CD4-positive, alpha-beta memory T cell (primary cell): ENCODE measurements at regions not wholly inside any gene's neighbourhood (a gene's known extent, or its start where the extent isn't known, plus 50 kb on each side); places are given as distances from the start of the nearest gene placed in this dataset.

Source experiments
- CTCF ChIA-PET: fragments of 350-600 bp; sonication (Branson Sonifier 250); formaldehyde crosslinking; loops from one replicate; lab custom pipeline; 2021; ENCODE audit warnings: inconsistent platforms; ENCODE audit not compliant: partially characterized antibody; lab: Charles Lee
- POLR2A ChIA-PET: fragments of 350-600 bp; sonication (Branson Sonifier 250); formaldehyde crosslinking; loops from one replicate; lab custom pipeline; 2021; ENCODE audit not compliant: partially characterized antibody; lab: Charles Lee
- DNase-seq, 5 donors: peaks; one replicate each; pipeline versions ENCODE4 v3.0.0 to v3.0.0-alpha.2; 2020 to 2022; ENCODE audit warnings: mixed read lengths in 1 of 5
- H3K27ac ChIP-seq: one replicate; pipeline ENCODE4 v1.7.0; 2013; ENCODE audit warnings: low read depth, low read length
- H3K27me3 ChIP-seq: 2 replicates; pipeline ENCODE4 v1.7.0; 2013; ENCODE audit warnings: mild to moderate bottlenecking, low read length, moderate library complexity; ENCODE audit not compliant: insufficient read depth
- H3K36me3 ChIP-seq: 2 replicates; pipeline ENCODE4 v1.7.0; 2013; ENCODE audit warnings: mild to moderate bottlenecking, low read length, moderate library complexity; ENCODE audit not compliant: insufficient read depth
- H3K4me1 ChIP-seq: 2 replicates; pipeline ENCODE4 v1.7.0; 2013; ENCODE audit warnings: mild to moderate bottlenecking, low read length, moderate library complexity; ENCODE audit not compliant: insufficient read depth
- H3K4me3 ChIP-seq, 2 donors: one replicate each; pipeline ENCODE4 v1.7.0; 2013; ENCODE audit warnings: low read length in 2 of 2, mild to moderate bottlenecking in 1 of 2
- H3K9me3 ChIP-seq, 2 donors: one replicate each; pipeline ENCODE4 v1.7.0; 2013; ENCODE audit warnings: low read length in 2 of 2, control low read depth in 1 of 2; ENCODE audit not compliant: control insufficient read depth in 1 of 2
- H3K27ac Mint-ChIP-seq, 7 donors: one replicate each; pipeline ENCODE4 v1.8.0; 2020 to 2021; ENCODE audit warnings: mixed read lengths in 7 of 7, mild to moderate bottlenecking in 6 of 7, inconsistent platforms in 3 of 7, moderate library complexity in 3 of 7
- H3K27me3 Mint-ChIP-seq, 2 donors: one replicate each; pipeline ENCODE4 v1.8.0; 2020 to 2021; ENCODE audit warnings: mixed read lengths in 2 of 2
- H3K36me3 Mint-ChIP-seq, 2 donors: one replicate each; pipeline ENCODE4 v1.8.0; 2020 to 2021; ENCODE audit warnings: mixed read lengths in 2 of 2, inconsistent platforms in 1 of 2, mild to moderate bottlenecking in 1 of 2
- H3K4me1 Mint-ChIP-seq, 4 donors: one replicate each; pipeline ENCODE4 v1.8.0; 2020 to 2021; ENCODE audit warnings: mixed read lengths in 4 of 4, mild to moderate bottlenecking in 1 of 4
- H3K4me3 Mint-ChIP-seq, 8 donors: one replicate each; pipeline ENCODE4 v1.8.0; 2020 to 2021; ENCODE audit warnings: mixed read lengths in 8 of 8, mild to moderate bottlenecking in 7 of 8, moderate library complexity in 6 of 8, inconsistent platforms in 3 of 8
- H3K9me3 Mint-ChIP-seq, 8 donors: one replicate each; pipeline ENCODE4 v1.8.0; 2020 to 2021; ENCODE audit warnings: mixed read lengths in 8 of 8, mild to moderate bottlenecking in 5 of 8, inconsistent platforms in 3 of 8, moderate library complexity in 1 of 8
- intact Hi-C: fragments of 100-400 bp; cut with micrococcal nuclease; formaldehyde crosslinking; loops from one replicate; pipeline ENCODE4 v1.15.1; 2023

DNA sequence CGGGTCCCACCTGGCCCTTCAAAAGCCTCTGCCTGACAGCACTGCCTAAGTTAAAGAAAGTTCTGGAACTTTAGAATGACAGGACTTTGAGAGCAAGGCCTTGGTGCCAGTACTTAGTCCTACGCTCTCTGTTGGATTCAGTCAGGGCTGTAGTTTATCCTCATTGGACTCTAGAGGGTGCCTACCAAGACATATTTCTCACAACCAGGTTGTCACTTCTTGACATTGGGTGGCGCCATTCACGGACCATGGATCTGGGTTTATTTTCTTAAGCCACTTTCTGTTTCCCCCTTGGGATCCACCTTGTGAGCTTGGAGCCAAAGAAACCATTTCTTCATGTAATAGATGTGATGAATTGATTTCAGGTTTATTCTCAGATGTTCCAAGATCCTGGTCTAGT lies 787.0 kb upstream of the TBX3 start:
- Histone ChIP-seq H3K36me3 (no peaks in the 10 kb centered on the region), H3K27me3 (no peaks in the 10 kb centered on the region), H3K9me3 (no peaks in the 10 kb centered on the region), H3K4me3 (no peak overlapping the region), H3K4me1 (no peaks in the 10 kb centered on the region), H3K27ac (no peak overlapping the region)
- Mint-ChIP-seq H3K27me3 (no peaks in the 10 kb centered on the region), H3K36me3 (no peaks in the 10 kb centered on the region), H3K4me1 (no peaks in the 10 kb centered on the region), H3K27ac (no peak overlapping the region), H3K4me3 (no peak overlapping the region), H3K9me3 (peaks cover 0 to 8% (median 3%) of the 10 kb centered on the region in 8 donors)
- intact Hi-C loops: no loop called here
- ChIA-PET CTCF (no interaction called here), POLR2A (no interaction called here)
- no peak for DNase-seq

DNA sequence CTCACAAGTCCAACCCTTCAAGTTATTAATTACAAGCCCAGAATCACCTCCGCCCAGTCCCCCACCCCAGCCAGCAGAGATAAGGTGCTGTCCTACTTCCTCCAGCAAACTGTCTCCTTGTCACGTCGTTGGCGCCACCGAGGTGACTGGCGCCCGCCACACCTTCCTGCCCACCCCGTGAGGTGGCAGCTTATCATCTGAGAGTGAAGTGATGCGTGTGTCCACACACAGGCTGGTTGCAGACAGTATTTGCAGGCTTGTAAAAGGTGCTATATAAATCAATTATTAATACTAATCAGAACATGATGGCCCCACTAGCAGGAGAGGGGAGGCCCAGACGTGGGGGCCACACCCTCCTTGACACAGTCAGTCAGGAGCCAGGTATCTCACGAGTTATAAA lies 786.6 kb upstream of the TBX3 start:
- POLR2A ChIA-PET: no interaction called here

DNA sequence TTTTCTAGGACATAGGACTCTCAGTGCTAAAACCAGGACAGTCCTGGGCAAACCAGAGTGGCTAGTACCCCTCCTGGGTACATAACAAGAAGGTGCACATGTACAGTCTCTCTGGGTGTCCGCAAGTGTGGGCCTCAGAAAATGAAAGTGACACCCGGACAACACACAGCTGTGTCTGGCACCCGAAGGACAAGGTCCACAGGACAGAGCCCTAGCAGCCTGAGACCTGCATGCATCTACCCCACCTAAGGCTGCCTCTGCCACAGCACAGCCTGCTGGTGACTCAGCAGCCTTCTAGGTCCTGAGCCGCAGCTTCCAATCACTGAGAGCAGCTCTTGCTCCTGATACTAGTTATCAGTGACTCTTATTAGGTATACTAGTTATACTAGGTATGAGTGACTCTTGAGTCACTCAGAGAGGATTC lies 784.1 kb upstream of the TBX3 start:
- H3K27ac Mint-ChIP-seq: no peak overlapping the region
- H3K9me3 Mint-ChIP-seq: peaks cover 0 to 11% (median 2%) of the 10 kb centered on the region in 8 donors
- no peak overlapping the region for H3K27ac ChIP-seq
- ChIA-PET CTCF (no interaction called here), POLR2A (no interaction called here)
- H3K27me3 ChIP-seq: no peaks in the 10 kb centered on the region
- H3K4me3 Mint-ChIP-seq: no peak overlapping the region
- H3K4me1 Mint-ChIP-seq: no peaks in the 10 kb centered on the region
- no peaks in the 10 kb centered on the region for H3K9me3 ChIP-seq
- H3K36me3 Mint-ChIP-seq: no peaks in the 10 kb centered on the region
- H3K4me3 ChIP-seq: no peak overlapping the region
- no peak for DNase-seq
- H3K4me1 ChIP-seq: no peaks in the 10 kb centered on the region
- H3K27me3 Mint-ChIP-seq: peaks cover 0 to 1% of the 10 kb centered on the region in 2 donors
- no peaks in the 10 kb centered on the region for H3K36me3 ChIP-seq
- intact Hi-C loops: no loop called here

More for the DNA sequence above, 786.6 kb upstream of the TBX3 start:
- no peaks in the 10 kb centered on the region for H3K27me3 Mint-ChIP-seq
- CTCF ChIA-PET: no interaction called here
- no peak overlapping the region for H3K27ac Mint-ChIP-seq
- Histone ChIP-seq H3K27me3 (no peaks in the 10 kb centered on the region), H3K27ac (no peak overlapping the region), H3K36me3 (no peaks in the 10 kb centered on the region), H3K4me3 (no peak overlapping the region), H3K9me3 (no peaks in the 10 kb centered on the region), H3K4me1 (no peaks in the 10 kb centered on the region)
- H3K36me3 Mint-ChIP-seq: no peaks in the 10 kb centered on the region
- DNase-seq: no peak
- H3K4me3 Mint-ChIP-seq: no peak overlapping the region
- no peaks in the 10 kb centered on the region for H3K4me1 Mint-ChIP-seq
- intact Hi-C loops: no loop called here
- peaks cover 0 to 8% (median 3%) of the 10 kb centered on the region in 8 donors for H3K9me3 Mint-ChIP-seq

DNA sequence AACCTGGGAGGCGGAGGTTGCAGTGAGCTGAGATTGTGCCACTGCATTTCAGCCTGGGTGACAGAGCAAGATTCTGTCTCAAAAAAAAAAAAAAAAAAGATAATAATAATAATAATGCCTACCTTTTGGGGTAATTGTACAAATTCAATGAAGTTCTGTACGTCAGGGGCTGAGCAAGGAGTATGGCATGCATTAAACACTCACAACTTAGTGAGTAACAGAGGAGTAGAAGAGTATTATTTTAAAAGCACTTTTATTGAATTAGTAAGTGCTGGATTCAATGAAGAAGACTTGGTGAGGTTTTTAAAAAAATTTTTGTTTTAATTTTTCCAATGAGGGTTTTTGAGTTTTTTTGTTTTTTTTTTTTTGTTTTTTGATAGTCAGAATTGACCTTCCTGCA lies 783.6 kb upstream of the TBX3 start:
- POLR2A ChIA-PET: no interaction called here

DNA sequence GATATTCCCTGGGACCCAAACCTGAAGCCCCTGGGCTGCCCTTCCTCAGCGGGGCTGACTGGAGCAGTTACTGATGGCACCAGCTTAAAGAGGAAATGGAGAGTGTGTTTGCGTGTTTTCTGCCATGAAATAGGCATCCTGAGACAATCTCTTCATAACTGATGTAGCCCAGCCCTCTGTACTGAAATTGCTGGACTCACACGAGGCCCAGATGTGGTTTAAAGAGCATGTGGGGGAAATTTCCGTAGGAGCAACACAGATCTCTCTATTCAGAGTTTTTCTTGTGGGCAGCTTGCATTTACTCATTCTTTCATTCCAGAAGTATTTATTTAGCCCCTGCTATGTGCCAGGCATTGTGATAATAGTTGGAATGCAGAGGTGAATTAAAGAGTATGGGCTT lies 782.1 kb upstream of the TBX3 start:
- H3K27ac Mint-ChIP-seq: no peak overlapping the region
- no peaks in the 10 kb centered on the region for H3K36me3 Mint-ChIP-seq
- Histone ChIP-seq H3K4me1 (no peaks in the 10 kb centered on the region), H3K27ac (no peak overlapping the region), H3K27me3 (no peaks in the 10 kb centered on the region), H3K9me3 (no peaks in the 10 kb centered on the region), H3K36me3 (no peaks in the 10 kb centered on the region), H3K4me3 (no peak overlapping the region)
- peaks cover 0 to 1% of the 10 kb centered on the region in 2 donors for H3K27me3 Mint-ChIP-seq
- intact Hi-C loops: no loop called here
- DNase-seq: no peak
- H3K4me3 Mint-ChIP-seq: no peak overlapping the region
- H3K9me3 Mint-ChIP-seq: peaks cover 0 to 13% (median 5%) of the 10 kb centered on the region in 8 donors
- no peaks in the 10 kb centered on the region for H3K4me1 Mint-ChIP-seq
- CTCF ChIA-PET: no interaction called here
- POLR2A ChIA-PET: no interaction called here

More for the DNA sequence above, 783.6 kb upstream of the TBX3 start:
- Histone ChIP-seq H3K36me3 (no peaks in the 10 kb centered on the region), H3K9me3 (no peaks in the 10 kb centered on the region), H3K4me1 (no peaks in the 10 kb centered on the region), H3K27me3 (no peaks in the 10 kb centered on the region), H3K27ac (no peak overlapping the region), H3K4me3 (no peak overlapping the region)
- CTCF ChIA-PET: no interaction called here
- no peaks in the 10 kb centered on the region for H3K4me1 Mint-ChIP-seq
- no peak overlapping the region for H3K4me3 Mint-ChIP-seq
- no peak for DNase-seq
- H3K9me3 Mint-ChIP-seq: peaks cover 0 to 11% (median under 1%) of the 10 kb centered on the region in 8 donors
- no peaks in the 10 kb centered on the region for H3K36me3 Mint-ChIP-seq
- H3K27ac Mint-ChIP-seq: no peak overlapping the region
- H3K27me3 Mint-ChIP-seq: peaks cover 0 to 1% of the 10 kb centered on the region in 2 donors
- intact Hi-C loops: no loop called here

DNA sequence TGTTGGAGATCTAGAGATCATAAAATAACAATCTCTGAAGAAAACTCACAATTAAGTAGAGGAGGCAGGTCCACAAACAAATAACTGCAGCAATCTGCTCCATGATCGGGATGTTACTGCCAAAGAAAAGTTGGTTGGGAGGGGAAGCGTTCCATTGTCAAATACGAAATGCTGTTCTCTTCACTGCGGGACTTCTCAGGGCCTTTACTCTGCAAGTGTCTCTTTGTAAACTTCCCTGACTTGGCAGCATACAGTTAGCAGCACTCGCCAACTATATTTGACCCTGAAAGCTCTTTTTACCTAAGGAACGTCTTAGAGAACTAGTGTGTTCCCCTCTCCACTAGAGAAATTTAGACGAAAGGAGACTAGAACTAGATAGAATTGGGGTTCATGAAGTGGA lies 780.7 kb upstream of the TBX3 start:
- Histone ChIP-seq H3K4me1 (no peaks in the 10 kb centered on the region), H3K27me3 (no peaks in the 10 kb centered on the region), H3K36me3 (no peaks in the 10 kb centered on the region), H3K4me3 (no peak overlapping the region), H3K9me3 (no peaks in the 10 kb centered on the region), H3K27ac (no peak overlapping the region)
- no peak overlapping the region for H3K4me3 Mint-ChIP-seq
- H3K27me3 Mint-ChIP-seq: peaks cover 0 to 1% of the 10 kb centered on the region in 2 donors
- intact Hi-C loops: no loop called here
- DNase-seq: no peak
- no peaks in the 10 kb centered on the region for H3K4me1 Mint-ChIP-seq
- H3K36me3 Mint-ChIP-seq: no peaks in the 10 kb centered on the region
- CTCF ChIA-PET: no interaction called here
- peaks cover 0 to 12% (median 6%) of the 10 kb centered on the region in 8 donors for H3K9me3 Mint-ChIP-seq
- POLR2A ChIA-PET: no interaction called here
- H3K27ac Mint-ChIP-seq: no peak overlapping the region

DNA sequence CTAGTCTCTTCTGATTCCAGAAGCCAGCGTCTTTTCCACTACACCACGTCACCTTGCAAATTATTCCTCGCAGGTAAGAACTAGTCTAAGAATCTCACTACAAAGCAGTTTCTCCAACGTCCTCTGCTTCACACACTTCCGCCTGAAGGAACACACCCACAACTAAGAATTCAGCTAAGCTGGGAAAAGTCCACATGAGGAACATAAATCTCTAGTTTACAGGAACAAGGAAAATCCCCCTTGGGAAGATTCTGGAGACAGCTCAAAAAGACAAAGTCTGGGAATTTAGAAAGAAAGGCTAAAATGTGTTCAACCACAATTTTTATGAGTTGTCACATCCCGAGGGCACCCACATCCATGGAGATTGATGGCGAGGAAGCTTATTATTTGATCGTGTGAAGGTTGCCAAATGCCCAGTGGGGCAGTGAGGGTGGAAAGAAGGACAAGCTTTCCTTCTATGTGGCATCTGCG lies 780.2 kb upstream of the TBX3 start:
- POLR2A ChIA-PET: no interaction called here
- CTCF ChIA-PET: no interaction called here
- peaks cover 0 to 1% of the 10 kb centered on the region in 2 donors for H3K27me3 Mint-ChIP-seq
- H3K27ac Mint-ChIP-seq: no peak overlapping the region
- H3K9me3 ChIP-seq: no peaks in the 10 kb centered on the region
- H3K36me3 Mint-ChIP-seq: no peaks in the 10 kb centered on the region
- no peaks in the 10 kb centered on the region for H3K4me1 Mint-ChIP-seq
- intact Hi-C loops: no loop called here
- no peaks in the 10 kb centered on the region for H3K4me1 ChIP-seq
- H3K4me3 ChIP-seq: no peak overlapping the region
- DNase-seq: no peak
- H3K36me3 ChIP-seq: no peaks in the 10 kb centered on the region
- no peak overlapping the region for H3K27ac ChIP-seq
- no peak overlapping the region for H3K4me3 Mint-ChIP-seq
- peaks cover 0 to 14% (median 5%) of the 10 kb centered on the region in 8 donors for H3K9me3 Mint-ChIP-seq
- H3K27me3 ChIP-seq: no peaks in the 10 kb centered on the region

DNA sequence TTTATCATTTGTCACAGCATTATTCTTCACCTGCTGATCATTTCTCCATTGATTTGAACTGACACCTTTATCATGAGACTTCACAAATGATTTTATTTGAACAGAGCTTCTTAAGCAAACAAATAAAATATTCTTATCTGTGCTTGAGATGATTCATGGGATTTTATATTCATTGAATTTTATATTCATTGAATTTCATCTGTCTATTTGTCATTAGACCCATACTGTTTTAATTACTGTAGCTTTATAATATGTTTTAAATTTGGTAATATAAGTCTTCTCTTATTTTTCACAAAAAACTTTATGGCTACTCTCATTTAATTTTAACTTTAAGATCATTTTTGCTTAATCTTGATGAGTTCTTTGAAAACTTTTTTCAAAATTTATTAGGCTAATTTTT lies 777.4 kb upstream of the TBX3 start:
- Histone ChIP-seq H3K27me3 (no peaks in the 10 kb centered on the region), H3K27ac (no peak overlapping the region), H3K4me3 (no peak overlapping the region), H3K4me1 (no peaks in the 10 kb centered on the region), H3K9me3 (no peaks in the 10 kb centered on the region), H3K36me3 (no peaks in the 10 kb centered on the region)
- intact Hi-C loops: no loop called here
- H3K36me3 Mint-ChIP-seq: no peaks in the 10 kb centered on the region
- CTCF ChIA-PET: no interaction called here
- POLR2A ChIA-PET: no interaction called here
- H3K27ac Mint-ChIP-seq: no peak overlapping the region
- no peak for DNase-seq
- peaks cover 0 to 16% (median 8%) of the 10 kb centered on the region in 8 donors for H3K9me3 Mint-ChIP-seq
- peaks cover 0 to 1% of the 10 kb centered on the region in 2 donors for H3K27me3 Mint-ChIP-seq
- no peak overlapping the region for H3K4me3 Mint-ChIP-seq
- no peaks in the 10 kb centered on the region for H3K4me1 Mint-ChIP-seq
